VCaP (cell line): ENCODE measurements at regions not wholly inside any gene's neighbourhood (a gene's known extent, or its start where the extent isn't known, plus 50 kb on each side); places are given as distances from the start of the nearest gene placed in this dataset.

Source experiments
- H3K27ac ChIP-seq: fragments of 450-650 bp; 2 replicates; pipeline ENCODE4 v1.5.1; 2017
- TF ChIP-seq, protein P1 (sequence below): fragments of 450-650 bp; conservative IDR thresholded peaks from 2 replicates; pipeline ENCODE4 v1.5.1; 2017; ENCODE audit warnings: mild to moderate bottlenecking, moderate library complexity

DNA sequence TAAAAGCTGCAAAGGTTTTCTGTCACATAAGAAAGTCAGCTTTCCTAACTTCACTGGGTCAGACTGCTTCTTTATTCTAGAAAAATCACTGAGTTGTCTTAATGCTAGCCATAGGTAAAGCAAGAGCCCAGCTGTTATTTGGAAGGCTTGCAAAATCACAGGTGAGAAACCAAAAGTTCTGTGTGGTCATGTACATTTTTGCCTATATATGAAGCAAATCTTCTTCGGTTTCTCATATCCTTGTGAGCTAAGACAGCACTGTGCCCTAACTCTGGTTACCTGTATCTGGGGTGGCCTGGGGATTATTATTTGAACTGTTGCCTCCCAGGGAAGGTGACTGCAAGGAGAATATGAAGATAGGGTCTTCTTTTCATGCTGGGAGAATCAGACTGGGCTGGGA, 444.9 kb upstream of the CLINT1 start:
- TF ChIP-seq, protein P1, sequence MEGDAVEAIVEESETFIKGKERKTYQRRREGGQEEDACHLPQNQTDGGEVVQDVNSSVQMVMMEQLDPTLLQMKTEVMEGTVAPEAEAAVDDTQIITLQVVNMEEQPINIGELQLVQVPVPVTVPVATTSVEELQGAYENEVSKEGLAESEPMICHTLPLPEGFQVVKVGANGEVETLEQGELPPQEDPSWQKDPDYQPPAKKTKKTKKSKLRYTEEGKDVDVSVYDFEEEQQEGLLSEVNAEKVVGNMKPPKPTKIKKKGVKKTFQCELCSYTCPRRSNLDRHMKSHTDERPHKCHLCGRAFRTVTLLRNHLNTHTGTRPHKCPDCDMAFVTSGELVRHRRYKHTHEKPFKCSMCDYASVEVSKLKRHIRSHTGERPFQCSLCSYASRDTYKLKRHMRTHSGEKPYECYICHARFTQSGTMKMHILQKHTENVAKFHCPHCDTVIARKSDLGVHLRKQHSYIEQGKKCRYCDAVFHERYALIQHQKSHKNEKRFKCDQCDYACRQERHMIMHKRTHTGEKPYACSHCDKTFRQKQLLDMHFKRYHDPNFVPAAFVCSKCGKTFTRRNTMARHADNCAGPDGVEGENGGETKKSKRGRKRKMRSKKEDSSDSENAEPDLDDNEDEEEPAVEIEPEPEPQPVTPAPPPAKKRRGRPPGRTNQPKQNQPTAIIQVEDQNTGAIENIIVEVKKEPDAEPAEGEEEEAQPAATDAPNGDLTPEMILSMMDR = no peak
- no peak overlapping the region for H3K27ac ChIP-seq

DNA sequence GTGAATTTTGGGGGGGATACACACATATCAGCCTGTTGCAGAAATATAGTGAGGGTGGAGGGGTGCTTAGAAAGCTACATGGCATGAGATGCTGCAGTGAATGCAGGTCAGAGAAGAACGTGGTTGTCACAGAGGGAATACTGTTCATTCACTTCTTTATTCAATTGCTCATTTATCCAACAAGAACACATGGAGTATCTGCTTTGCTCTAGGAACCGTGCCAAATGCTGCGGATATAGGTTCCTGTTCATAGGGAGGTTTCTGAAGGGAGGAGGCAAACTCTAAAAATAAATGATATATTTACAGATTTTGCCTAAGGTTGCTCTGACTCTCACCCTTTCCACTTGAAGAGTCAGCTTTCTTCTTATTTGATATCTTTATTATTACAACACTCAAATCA, 444.3 kb upstream of the CLINT1 start:
- TF ChIP-seq, protein P1 = no peak
- H3K27ac ChIP-seq = no peak overlapping the region

DNA sequence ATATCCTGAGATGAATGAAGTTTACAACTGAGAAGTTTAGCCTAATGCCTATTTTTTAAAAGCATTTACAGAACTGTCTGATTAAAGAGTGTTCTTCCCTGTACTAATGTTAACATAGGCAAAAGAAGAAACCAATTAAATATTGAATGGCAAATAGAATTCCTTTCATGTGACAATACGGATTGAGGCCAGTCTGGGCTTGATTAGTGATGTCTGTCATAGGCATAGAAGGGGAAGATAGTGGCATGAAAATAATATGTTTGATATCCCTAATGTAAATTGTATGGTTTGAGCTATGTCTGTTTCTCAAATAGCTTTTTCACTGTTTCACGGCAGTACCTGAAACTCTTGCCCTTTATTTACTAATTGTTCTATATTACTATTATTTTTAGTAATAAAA, 443.1 kb upstream of the CLINT1 start:
- TF ChIP-seq, protein P1 = no peak
- H3K27ac ChIP-seq = no peak overlapping the region

DNA sequence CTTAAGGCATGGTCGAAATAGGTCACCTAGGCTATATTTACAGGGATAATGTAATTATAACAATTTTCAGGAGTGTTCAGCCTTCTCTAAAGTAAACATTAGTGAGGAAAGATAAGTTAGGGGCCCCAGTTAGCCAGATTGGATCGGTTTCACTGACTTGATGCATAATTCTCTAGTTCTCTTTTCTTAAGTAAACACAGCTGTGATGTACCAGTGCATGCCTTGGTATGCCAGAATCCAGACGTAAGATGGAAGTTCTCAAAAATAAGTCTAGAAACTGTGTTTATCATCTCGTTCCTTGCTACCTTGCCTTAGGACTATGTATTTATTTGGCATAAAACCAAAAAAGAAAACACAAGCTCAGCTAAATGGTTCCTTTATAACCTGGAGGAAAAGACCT, 442.2 kb upstream of the CLINT1 start:
- H3K27ac ChIP-seq = no peak overlapping the region
- TF ChIP-seq, protein P1 = no peak

DNA sequence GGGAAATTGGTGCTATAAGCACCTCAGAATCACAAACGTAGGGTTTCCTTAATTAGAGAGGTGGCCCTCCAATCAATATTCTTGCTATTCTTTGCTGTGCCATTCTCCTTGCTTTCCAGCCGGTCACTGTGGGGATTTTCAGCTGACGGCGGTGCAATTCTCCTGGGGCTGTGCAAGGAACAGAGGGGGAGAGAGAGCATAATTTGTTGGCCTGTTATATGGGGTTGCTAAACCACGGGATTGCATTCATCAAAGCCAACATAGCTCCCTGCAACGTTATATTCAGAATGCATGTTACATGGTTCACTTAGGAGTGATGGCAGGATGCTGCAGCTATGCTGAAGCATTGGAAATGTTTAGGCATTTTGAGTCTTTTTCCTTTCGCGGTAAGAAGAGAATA, 441.3 kb upstream of the CLINT1 start:
- H3K27ac ChIP-seq = no peak overlapping the region
- TF ChIP-seq, protein P1 = no peak

DNA sequence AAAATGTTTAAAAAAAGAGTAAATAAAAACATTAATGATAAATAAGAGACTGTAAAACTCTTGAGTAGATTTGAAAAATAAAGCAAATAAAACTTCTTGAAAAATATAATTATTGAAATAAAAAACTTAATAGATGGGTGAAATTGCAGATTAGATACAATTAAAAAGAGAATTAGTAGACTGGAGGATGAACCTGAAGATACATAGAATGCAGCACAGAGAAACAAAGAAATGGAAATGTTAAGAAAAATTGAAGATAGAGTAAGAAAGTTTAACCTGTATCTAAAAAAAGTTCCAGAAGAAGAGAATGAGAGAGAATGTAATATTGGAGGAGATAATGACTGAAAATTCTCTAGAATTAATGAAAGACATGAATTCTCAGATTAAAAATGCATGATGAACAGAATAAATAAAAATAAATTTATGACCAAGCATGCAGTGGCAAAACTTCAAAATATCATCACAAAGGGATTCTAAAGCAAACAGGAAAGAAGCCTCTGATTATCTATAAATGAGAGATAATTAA, 438.1 kb upstream of the CLINT1 start:
- TF ChIP-seq, protein P1 = no peak
- H3K27ac ChIP-seq = no peak overlapping the region

DNA sequence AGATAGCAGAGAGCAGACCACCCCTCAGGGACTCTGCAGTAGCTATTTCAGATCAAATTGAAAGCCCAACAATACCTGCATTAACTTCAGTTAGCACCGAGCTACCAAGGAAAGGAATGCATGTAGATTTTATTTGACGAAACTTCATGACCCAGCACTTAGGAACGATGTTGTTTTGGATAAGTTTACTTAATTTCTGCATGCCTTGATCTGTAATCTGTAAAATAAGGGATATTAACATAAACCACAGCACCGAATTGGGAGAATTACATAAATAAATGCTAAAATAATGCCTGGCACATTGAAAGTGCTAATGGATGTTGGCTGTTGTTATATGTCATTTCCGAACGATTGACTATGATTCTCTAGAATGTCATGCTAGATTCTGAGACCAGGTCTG, 435.8 kb upstream of the CLINT1 start:
- no peak overlapping the region for H3K27ac ChIP-seq

More for the DNA sequence above, 435.8 kb upstream of the CLINT1 start:
- TF ChIP-seq, protein P1 = no peak
